CD4-positive, alpha-beta T cell treated with Interleukin-17A for 1 hour (primary cell): ENCODE measurements at regions not wholly inside any gene's neighbourhood (a gene's known extent, or its start where the extent isn't known, plus 50 kb on each side); places are given as distances from the start of the nearest gene placed in this dataset.

Experiments
- DNase-seq: peaks from one replicate; pipeline ENCODE4 v3.0.0-alpha.2; 2020

GRCh38 chr20:40809361-40809760 lies 120.3 kb upstream of the MAFB start:
- no peak for DNase-seq

- no peak for DNase-seq
Measured at GRCh38 chr20:40810332-40811000, 121.4 kb upstream of the MAFB start.

- no peak for DNase-seq
Measured at GRCh38 chr20:40811004-40811403, 122.0 kb upstream of the MAFB start.

- DNase-seq = no peak
Measured at GRCh38 chr20:40811660-40812414, 122.8 kb upstream of the MAFB start.

GRCh38 chr20:40812415-40812925 lies 123.4 kb upstream of the MAFB start:
- no peak for DNase-seq

- DNase-seq = no peak
Measured at GRCh38 chr20:40813029-40813431, 124.0 kb upstream of the MAFB start.

- no peak for DNase-seq
Measured at GRCh38 chr20:40813708-40814630, 124.9 kb upstream of the MAFB start.

GRCh38 chr20:40814631-40814960 lies 125.6 kb upstream of the MAFB start:
- no peak for DNase-seq

GRCh38 chr20:40815156-40816038 lies 126.4 kb upstream of the MAFB start:
- DNase-seq = no peak

- no peak for DNase-seq
Measured at GRCh38 chr20:40816039-40816352, 127.0 kb upstream of the MAFB start.

- no peak for DNase-seq
Measured at GRCh38 chr20:40821429-40821828, 132.4 kb upstream of the MAFB start.

- no peak for DNase-seq
Measured at GRCh38 chr20:40826699-40827098, 137.7 kb upstream of the MAFB start.

GRCh38 chr20:40835321-40835720 lies 146.3 kb upstream of the MAFB start:
- DNase-seq = no peak

- DNase-seq = no peak
Measured at GRCh38 chr20:40838509-40838908, 149.5 kb upstream of the MAFB start.

- DNase-seq = no peak
Measured at GRCh38 chr20:40843251-40843650, 154.2 kb upstream of the MAFB start.

GRCh38 chr20:40844332-40844731 lies 155.3 kb upstream of the MAFB start:
- DNase-seq = no peak

- DNase-seq = no peak
Measured at GRCh38 chr20:40848096-40848495, 159.1 kb upstream of the MAFB start.

- DNase-seq = no peak
Measured at GRCh38 chr20:40848526-40848925, 159.5 kb upstream of the MAFB start.

- DNase-seq = no peak
Measured at GRCh38 chr20:40849456-40849855, 160.4 kb upstream of the MAFB start.

GRCh38 chr20:40851051-40851450 lies 162.0 kb upstream of the MAFB start:
- no peak for DNase-seq

GRCh38 chr20:40855269-40855668 lies 166.2 kb upstream of the MAFB start:
- no peak for DNase-seq

GRCh38 chr20:40856653-40857052 lies 167.6 kb upstream of the MAFB start:
- DNase-seq = no peak

- DNase-seq = no peak
Measured at GRCh38 chr20:40860487-40860902, 168.1 kb upstream of the TOP1 start.
